H1 (cell line): ENCODE measurements at regions not wholly inside any gene's neighbourhood (a gene's known extent, or its start where the extent isn't known, plus 50 kb on each side); places are given as distances from the start of the nearest gene placed in this dataset.

ENCODE experiments used
- CTCF ChIA-PET: fragments of 300-600 bp; sonication (Branson Sonifier 250); formaldehyde crosslinking; loops from one replicate; lab custom pipeline; 2021; ENCODE audit not compliant: partially characterized antibody; lab: Charles Lee
- POLR2A ChIA-PET: fragments of 300-600 bp; sonication (Branson Sonifier 250); formaldehyde crosslinking; loops from one replicate; lab custom pipeline; 2021; ENCODE audit warnings: inconsistent platforms; ENCODE audit not compliant: partially characterized antibody; lab: Charles Lee
- DNase-seq, 2 experiments: peaks; one replicate each; pipeline versions ENCODE4 v3.0.0 to v3.0.0-alpha.2; 2010 to 2022; ENCODE audit warnings: low spot score in 2 of 2, low read depth in 1 of 2, mixed read lengths in 1 of 2
- FAIRE-seq: peaks from 2 replicates; lab custom pipeline; 2011; peaks lifted over from hg19 to GRCh38; lab: Jason Lieb, UNC
- H2AFZ ChIP-seq: 2 replicates; pipeline ENCODE4 v1.8.1; 2012; ENCODE audit warnings: low read length, inconsistent platforms
- H2AK5ac ChIP-seq: 2 replicates; pipeline ENCODE4 v1.6.1; 2013; ENCODE audit warnings: low read depth, low read length
- H2BK120ac ChIP-seq: replicated peaks from 2 replicates; pipeline ENCODE3; 2013; ENCODE audit warnings: low read depth, low read length, inconsistent platforms
- H2BK12ac ChIP-seq: 2 replicates; pipeline ENCODE4 v1.6.1; 2013; ENCODE audit warnings: low read depth, low read length
- H2BK15ac ChIP-seq: 2 replicates; pipeline ENCODE4 v1.6.1; 2013; ENCODE audit warnings: low read length
- H2BK20ac ChIP-seq: 2 replicates; pipeline ENCODE4 v1.6.1; 2013; ENCODE audit warnings: low read length
- H2BK5ac ChIP-seq: 2 replicates; pipeline ENCODE4 v1.6.1; 2013; ENCODE audit warnings: low read depth, low read length
- H3K14ac ChIP-seq: 2 replicates; pipeline ENCODE4 v1.6.1; 2013; ENCODE audit warnings: inconsistent platforms; ENCODE audit not compliant: insufficient read length
- H3K18ac ChIP-seq: 2 replicates; pipeline ENCODE4 v1.6.1; 2013; ENCODE audit warnings: low read length; ENCODE audit errors: extremely low read depth
- H3K23ac ChIP-seq: 2 replicates; pipeline ENCODE4 v1.6.1; 2013; ENCODE audit warnings: inconsistent platforms; ENCODE audit not compliant: insufficient read length
- H3K23me2 ChIP-seq: 2 replicates; pipeline ENCODE4 v1.6.1; 2013; ENCODE audit warnings: low read depth, low read length
- H3K27ac ChIP-seq: 2 replicates; pipeline ENCODE4 v1.6.1; 2011; ENCODE audit warnings: low read depth, low read length, inconsistent platforms
- H3K27me3 ChIP-seq, 4 experiments: replicated peaks in 1 of 4; 1 replicate in 1 of 4; 2 replicates in 3 of 4; pipeline versions ENCODE4 v1.6.1 to v1.8.1; 2011 to 2013; ENCODE audit warnings: low read length in 3 of 4, mild to moderate bottlenecking in 3 of 4, inconsistent platforms in 2 of 4, mixed read lengths in 2 of 4, moderate library complexity in 1 of 4; ENCODE audit not compliant: control insufficient read depth in 3 of 4, insufficient read depth in 3 of 4; ENCODE audit errors: extremely low read depth in 1 of 4
- H3K36me3 ChIP-seq, 4 experiments: 2 replicates each; pipeline versions ENCODE4 v1.6.1 to v1.8.1; 2011 to 2013; ENCODE audit warnings: mild to moderate bottlenecking in 4 of 4, low read length in 3 of 4, moderate library complexity in 2 of 4, control low read depth in 1 of 4, inconsistent platforms in 1 of 4; ENCODE audit not compliant: insufficient read depth in 4 of 4, control insufficient read depth in 2 of 4
- H3K4ac ChIP-seq: replicated peaks from 2 replicates; pipeline ENCODE3; 2013; ENCODE audit warnings: low read length, low read depth, mixed read lengths, inconsistent platforms; ENCODE audit not compliant: insufficient read length
- H3K4me1 ChIP-seq, 4 experiments: replicated peaks in 1 of 4; 1 replicate in 1 of 4; 2 replicates in 3 of 4; pipeline versions ENCODE4 v1.6.1 to v1.8.1; 2011 to 2013; ENCODE audit warnings: low read length in 3 of 4, inconsistent platforms in 2 of 4, mixed read lengths in 1 of 4; ENCODE audit not compliant: insufficient read depth in 4 of 4, control insufficient read depth in 3 of 4
- H3K4me2 ChIP-seq, 2 experiments: 2 replicates each; pipeline versions ENCODE4 v1.6.1 to v1.8.1; 2011 to 2013; ENCODE audit warnings: low read depth in 2 of 2, low read length in 2 of 2, control low read depth in 1 of 2, inconsistent platforms in 1 of 2, mild to moderate bottlenecking in 1 of 2; ENCODE audit not compliant: insufficient read depth in 1 of 2
- H3K4me3 ChIP-seq, 4 experiments: fragments of 200-600, 300-600 bp in 1 of 4; sonication (generic), shearing (Covaris generic), sonication (Bioruptor Twin) in 1 of 4; 2 replicates each; pipeline versions ENCODE4 v1.5.1 to v1.8.1; 2011 to 2016; ENCODE audit warnings: low read length in 4 of 4, low read depth in 3 of 4, control low read depth in 2 of 4, inconsistent platforms in 2 of 4, mild to moderate bottlenecking in 2 of 4, mixed read lengths in 1 of 4, moderate library complexity in 1 of 4; ENCODE audit not compliant: insufficient read depth in 2 of 4; ENCODE audit errors: extremely low read depth in 1 of 4
- H3K56ac ChIP-seq: replicated peaks from 2 replicates; pipeline ENCODE3; 2013; ENCODE audit warnings: low read depth, mild to moderate bottlenecking, mixed read lengths, low read length, inconsistent platforms; ENCODE audit not compliant: insufficient read length
- H3K79me1 ChIP-seq: 2 replicates; pipeline ENCODE4 v1.6.1; 2013; ENCODE audit warnings: low read depth, low read length, control low read depth
- H3K79me2 ChIP-seq, 2 experiments: 2 replicates each; pipeline versions ENCODE4 v1.6.1 to v1.8.1; 2012 to 2013; ENCODE audit warnings: low read length in 2 of 2, mild to moderate bottlenecking in 2 of 2, inconsistent platforms in 1 of 2; ENCODE audit not compliant: insufficient read depth in 2 of 2, control insufficient read depth in 1 of 2
- H3K9ac ChIP-seq, 4 experiments: replicated peaks in 1 of 4; 1 replicate in 1 of 4; 2 replicates in 3 of 4; pipeline versions ENCODE4 v1.6.1 to v1.8.1; 2011 to 2013; ENCODE audit warnings: low read depth in 3 of 4, low read length in 3 of 4, control low read depth in 2 of 4, mild to moderate bottlenecking in 2 of 4, moderate library complexity in 2 of 4, inconsistent platforms in 1 of 4; ENCODE audit errors: extremely low read depth in 1 of 4
- H3K9me3 ChIP-seq, 2 experiments: 2 replicates each; pipeline versions ENCODE4 v1.6.1 to v1.8.1; 2012 to 2013; ENCODE audit warnings: mild to moderate bottlenecking in 2 of 2, moderate library complexity in 2 of 2, control low read depth in 1 of 2, inconsistent platforms in 1 of 2, low read depth in 1 of 2, low read length in 1 of 2, mixed read lengths in 1 of 2; ENCODE audit not compliant: insufficient read depth in 2 of 2
- H4K20me1 ChIP-seq, 2 experiments: replicated peaks in 1 of 2; 2 replicates each; pipeline versions ENCODE3 to v1.8.1; 2011 to 2013; ENCODE audit warnings: inconsistent platforms in 2 of 2, low read length in 2 of 2, mild to moderate bottlenecking in 1 of 2; ENCODE audit not compliant: insufficient read depth in 2 of 2, control insufficient read depth in 1 of 2
- H4K5ac ChIP-seq: 2 replicates; pipeline ENCODE4 v1.6.1; 2013; ENCODE audit warnings: low read length, low read depth, mixed read lengths, inconsistent platforms; ENCODE audit not compliant: insufficient read length
- H4K8ac ChIP-seq: 2 replicates; pipeline ENCODE4 v1.8.0; 2013; ENCODE audit warnings: mild to moderate bottlenecking, moderate library complexity, low read length, inconsistent platforms; ENCODE audit not compliant: insufficient read depth; ENCODE audit errors: extremely low read depth
- H4K91ac ChIP-seq: replicated peaks from 2 replicates; pipeline ENCODE3; 2013; ENCODE audit warnings: low read length, mixed read lengths, inconsistent platforms; ENCODE audit not compliant: insufficient read length
- CTBP2 ChIP-seq: IDR thresholded peaks from 2 replicates; pipeline ENCODE4 v1.7.0; 2011; ENCODE audit warnings: borderline replicate concordance, mild to moderate bottlenecking, moderate library complexity, mixed read lengths, low read length; ENCODE audit not compliant: insufficient read depth, insufficient read length
- RXRA ChIP-seq: IDR thresholded peaks from 2 replicates; pipeline ENCODE4 v1.6.1; 2011; ENCODE audit warnings: low read depth, mild to moderate bottlenecking, low read length, moderate library complexity; ENCODE audit not compliant: insufficient read depth
- SUZ12 ChIP-seq: fragments of 200-600 bp; sonication (generic); IDR thresholded peaks from 2 replicates; pipeline ENCODE4 v1.6.1; 2012; ENCODE audit warnings: mild to moderate bottlenecking, inconsistent platforms, low read length, moderate library complexity, mixed read lengths
- WGBS, 2 experiments: shearing (Covaris generic) in 1 of 2; methylation state at CpG; one replicate each; pipeline versions ENCODE4 v1.1.6 to v1.1.7; 2013 to 2015; ENCODE audit warnings: low lambda C conversion rate in 2 of 2, mixed read lengths in 2 of 2, inconsistent platforms in 1 of 2, low coverage in 1 of 2, missing lambda C conversion rate in 1 of 2; ENCODE audit not compliant: insufficient replicate concordance in 2 of 2, insufficient coverage in 1 of 2, insufficient read length in 1 of 2; ENCODE audit errors: extremely low coverage in 1 of 2, missing lambda C conversion rate in 1 of 2; 5-methylcytosine and 5-hydroxymethylcytosine counted together

- DNase-seq (no peak), FAIRE-seq (no peak)
- no peak overlapping the region for H4K8ac ChIP-seq
- no peak overlapping the region; the same call in 1 of the 2 replicates for H2BK20ac ChIP-seq
- H2AFZ ChIP-seq = no peak overlapping the region
- no peak overlapping the region for H3K56ac ChIP-seq
- no peak overlapping the region for H4K91ac ChIP-seq
- H3K18ac ChIP-seq = no peak overlapping the region
- no peaks in the 10 kb centered on the region for H3K9me3 ChIP-seq
- ChIA-PET CTCF (interaction anchor here (3.1 kb wide), 1 partner anchor 63 kb away, joined by 11 read pairs; no protein-coding TSS in a partner anchor), POLR2A (no interaction called here)
- no peak overlapping the region for H2BK12ac ChIP-seq
- H3K14ac ChIP-seq = no peak overlapping the region
- H3K27me3 ChIP-seq = peaks cover 0 to 6% (median 0%) of the 10 kb centered on the region in 4 experiments; a peak in 4 of 7 replicates
- no peak overlapping the region for H3K4ac ChIP-seq
- peaks cover 0 to 4% (median under 1%) of the 10 kb centered on the region in 4 experiments; a peak in 3 of 7 replicates for H3K4me1 ChIP-seq
- H3K4me2 ChIP-seq = no peak overlapping the region
- no peaks in the 10 kb centered on the region for H3K23me2 ChIP-seq
- no peak overlapping the region for H2BK5ac ChIP-seq
- no peaks in the 10 kb centered on the region for H3K36me3 ChIP-seq
- H2BK15ac ChIP-seq = no peak overlapping the region
- H3K23ac ChIP-seq = no peak overlapping the region
- H3K9ac ChIP-seq = no peak overlapping the region
- WGBS, 2 experiments = 94% methylated on average over 17 of the region's 17 CpGs; no CpG with 5 or more reads in 1 of the 2 experiments
- no peaks in the 10 kb centered on the region for H3K79me2 ChIP-seq
- H3K79me1 ChIP-seq = no peaks in the 10 kb centered on the region
- H4K20me1 ChIP-seq = no peaks in the 10 kb centered on the region
- H3K27ac ChIP-seq = no peak overlapping the region
- no peak overlapping the region for H2AK5ac ChIP-seq
- no peak for TF ChIP-seq RXRA
- no peak for TF ChIP-seq CTBP2
- TF ChIP-seq SUZ12 = no peak
- no peak overlapping the region for H3K4me3 ChIP-seq
- H4K5ac ChIP-seq = no peak overlapping the region
- no peak overlapping the region for H2BK120ac ChIP-seq
Measured at GRCh38 chr10:131517781-131518180, 206.3 kb upstream of the TCERG1L start.
